Osteoblast (primary cell): ENCODE measurements at regions not wholly inside any gene's neighbourhood (a gene's known extent, or its start where the extent isn't known, plus 50 kb on each side); places are given as distances from the start of the nearest gene placed in this dataset.

ENCODE experiments used
- DNase-seq: peaks from one replicate; pipeline ENCODE4 v3.0.0; 2011; ENCODE audit warnings: low spot score, mixed read lengths; ENCODE audit not compliant: insufficient read length; ENCODE audit errors: missing footprints
- H2AFZ ChIP-seq: 2 replicates; pipeline ENCODE4 v1.6.0; 2011; ENCODE audit warnings: mild to moderate bottlenecking, low read length
- H3K27ac ChIP-seq: 2 replicates; pipeline ENCODE4 v1.5.1; 2011; ENCODE audit warnings: mild to moderate bottlenecking, low read depth, low read length, moderate library complexity
- H3K27me3 ChIP-seq: 2 replicates; pipeline ENCODE4 v1.6.0; 2012; ENCODE audit warnings: mild to moderate bottlenecking, control low read depth, inconsistent platforms, low read length, moderate library complexity; ENCODE audit not compliant: insufficient read depth
- H3K36me3 ChIP-seq: 2 replicates; pipeline ENCODE4 v1.5.1; 2011; ENCODE audit warnings: mild to moderate bottlenecking, low read length, control low read depth, moderate library complexity; ENCODE audit not compliant: insufficient read depth
- H3K4me1 ChIP-seq: 2 replicates; pipeline ENCODE4 v1.5.1; 2011; ENCODE audit warnings: mild to moderate bottlenecking, low read length, control low read depth, moderate library complexity; ENCODE audit not compliant: insufficient read depth
- H3K4me2 ChIP-seq: 2 replicates; pipeline ENCODE4 v1.6.0; 2011; ENCODE audit warnings: mild to moderate bottlenecking, low read length; ENCODE audit not compliant: insufficient read depth
- H3K4me3 ChIP-seq: fragments of 200-600 bp; sonication (generic); 3 replicates; pipeline ENCODE4 v1.5.1; 2012; ENCODE audit warnings: mild to moderate bottlenecking, low read length, inconsistent platforms; ENCODE audit not compliant: insufficient read depth
- H3K79me2 ChIP-seq: 2 replicates; pipeline ENCODE4 v1.6.0; 2012; ENCODE audit warnings: mild to moderate bottlenecking, low read length, control low read depth, inconsistent platforms; ENCODE audit not compliant: insufficient read depth
- H3K9me3 ChIP-seq: 2 replicates; pipeline ENCODE4 v1.5.1; 2011; ENCODE audit warnings: low read depth, low read length, control low read depth
- H4K20me1 ChIP-seq: 2 replicates; pipeline ENCODE4 v1.6.0; 2012; ENCODE audit warnings: mild to moderate bottlenecking, low read length, control low read depth; ENCODE audit not compliant: insufficient read depth
- CTCF ChIP-seq: IDR thresholded peaks from 2 replicates; pipeline ENCODE4 v1.5.1; 2011; ENCODE audit warnings: mild to moderate bottlenecking, low read depth, low read length, moderate library complexity; ENCODE audit errors: extremely low read depth

DNA sequence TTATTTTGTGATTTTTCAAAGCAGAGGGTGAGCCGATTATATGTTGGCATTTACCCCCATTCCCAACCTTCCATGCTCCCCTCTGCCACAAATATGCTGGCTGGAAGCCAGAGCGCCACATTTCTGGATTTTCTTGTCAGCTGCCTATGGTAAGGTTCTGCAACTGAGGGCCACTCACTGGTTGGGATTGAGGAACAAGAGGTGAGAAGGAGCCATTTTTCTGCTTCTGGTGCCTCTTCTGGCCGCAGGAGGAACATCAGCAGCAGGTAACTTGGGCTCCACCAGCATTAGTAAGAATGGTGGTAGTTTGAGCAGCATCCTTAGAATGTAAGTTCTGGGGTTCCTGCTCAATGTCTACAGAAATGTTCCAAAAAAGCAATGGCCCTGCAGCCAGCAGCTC lies 159.5 kb upstream of the MAST4 start:
- Histone ChIP-seq H3K36me3 (no peaks in the 10 kb centered on the region), H3K4me1 (peaks cover 5% of the 10 kb centered on the region), H3K4me2 (no peak overlapping the region), H3K9me3 (no peaks in the 10 kb centered on the region), H3K4me3 (no peak overlapping the region), H4K20me1 (no peaks in the 10 kb centered on the region), H3K79me2 (no peaks in the 10 kb centered on the region), H2AFZ (no peak overlapping the region), H3K27me3 (no peaks in the 10 kb centered on the region), H3K27ac (no peak overlapping the region)
- DNase-seq: peak; percentile 5
- no peak for TF ChIP-seq CTCF

DNA sequence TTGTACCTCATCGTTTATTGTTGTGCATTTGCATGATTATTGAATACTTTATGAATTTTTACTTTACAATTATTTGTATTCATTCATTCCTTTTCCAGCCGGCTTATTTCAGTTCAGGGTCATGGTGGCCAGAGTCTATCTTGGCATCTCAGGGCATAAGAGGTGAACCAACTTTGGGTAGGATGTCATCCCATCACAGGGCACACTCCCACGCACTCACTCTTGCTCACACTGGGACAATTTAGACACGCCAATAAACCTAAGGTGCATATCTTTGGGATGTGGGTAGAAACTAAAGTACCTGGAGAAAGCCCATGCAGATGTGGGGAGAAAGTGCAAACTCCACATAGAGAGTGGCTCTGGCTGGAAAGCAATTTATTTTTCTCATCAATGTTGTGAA lies 158.1 kb upstream of the MAST4 start:
- no peak for TF ChIP-seq CTCF
- no peaks in the 10 kb centered on the region for H3K79me2 ChIP-seq
- H3K9me3 ChIP-seq: no peaks in the 10 kb centered on the region
- no peak overlapping the region for H3K4me3 ChIP-seq
- DNase-seq: no peak
- no peaks in the 10 kb centered on the region for H4K20me1 ChIP-seq
- H3K27me3 ChIP-seq: no peaks in the 10 kb centered on the region
- H3K36me3 ChIP-seq: no peaks in the 10 kb centered on the region
- H3K4me1 ChIP-seq: peaks cover 9% of the 10 kb centered on the region
- H3K27ac ChIP-seq: no peak overlapping the region
- H2AFZ ChIP-seq: no peak overlapping the region
- no peak overlapping the region for H3K4me2 ChIP-seq

- Histone ChIP-seq H2AFZ (no peak overlapping the region), H3K4me1 (peaks cover 10% of the 10 kb centered on the region), H3K79me2 (no peaks in the 10 kb centered on the region), H3K27me3 (no peaks in the 10 kb centered on the region), H3K4me2 (no peak overlapping the region), H3K36me3 (no peaks in the 10 kb centered on the region), H4K20me1 (no peaks in the 10 kb centered on the region), H3K27ac (no peak overlapping the region), H3K4me3 (no peak overlapping the region), H3K9me3 (no peaks in the 10 kb centered on the region)
- no peak for TF ChIP-seq CTCF
- DNase-seq: no peak
Measured at GRCh38 chr5:66438696-66439095, 157.5 kb upstream of the MAST4 start.

GRCh38 chr5:66440202-66440680 lies 156.0 kb upstream of the MAST4 start:
- peak overlapping the region; percentile 56 for H2AFZ ChIP-seq
- H3K36me3 ChIP-seq: no peaks in the 10 kb centered on the region
- H3K79me2 ChIP-seq: no peaks in the 10 kb centered on the region
- peaks cover 10% of the 10 kb centered on the region for H3K4me1 ChIP-seq
- H3K4me3 ChIP-seq: peak overlapping the region; percentile 4
- peak overlapping the region; percentile 43 for H3K4me2 ChIP-seq
- H4K20me1 ChIP-seq: no peaks in the 10 kb centered on the region
- no peaks in the 10 kb centered on the region for H3K27me3 ChIP-seq
- no peaks in the 10 kb centered on the region for H3K9me3 ChIP-seq
- TF ChIP-seq CTCF: no peak
- DNase-seq: peak; percentile 64
- peak overlapping the region; percentile 6 for H3K27ac ChIP-seq
